IPS DF 19.7 (cell line): ENCODE measurements at regions not wholly inside any gene's neighbourhood (a gene's known extent, or its start where the extent isn't known, plus 50 kb on each side); places are given as distances from the start of the nearest gene placed in this dataset.
"Not testable (repeated sequence)": the region's sequence is repeated elsewhere in the genome, so short reads cannot be mapped to it uniquely, and the experiment has no call there.

Source experiments
- DNase-seq: peaks from one replicate; pipeline ENCODE4 v3.0.0-alpha.2; 2013; ENCODE audit warnings: low read depth, low spot score

DNA sequence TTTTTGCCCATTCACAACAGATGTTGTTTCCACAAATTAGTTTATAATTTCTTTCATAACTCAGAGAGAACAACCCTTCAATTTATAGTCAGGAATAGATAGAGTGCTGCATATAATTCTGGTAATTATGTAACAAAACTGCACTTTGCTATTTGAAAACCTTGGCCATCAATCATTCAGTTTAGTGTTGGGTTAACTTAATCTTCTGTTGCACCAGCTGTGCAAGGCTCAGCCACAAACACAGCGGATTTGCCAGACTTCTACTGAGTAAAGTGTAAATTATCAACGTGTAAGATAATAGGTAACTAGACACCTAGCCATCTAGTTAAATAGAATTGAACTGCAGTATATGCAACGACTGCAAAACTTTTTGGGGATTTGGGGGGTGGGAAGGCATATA lies 1064.3 kb upstream of the EPHA6 start:
- DNase-seq = no peak

DNA sequence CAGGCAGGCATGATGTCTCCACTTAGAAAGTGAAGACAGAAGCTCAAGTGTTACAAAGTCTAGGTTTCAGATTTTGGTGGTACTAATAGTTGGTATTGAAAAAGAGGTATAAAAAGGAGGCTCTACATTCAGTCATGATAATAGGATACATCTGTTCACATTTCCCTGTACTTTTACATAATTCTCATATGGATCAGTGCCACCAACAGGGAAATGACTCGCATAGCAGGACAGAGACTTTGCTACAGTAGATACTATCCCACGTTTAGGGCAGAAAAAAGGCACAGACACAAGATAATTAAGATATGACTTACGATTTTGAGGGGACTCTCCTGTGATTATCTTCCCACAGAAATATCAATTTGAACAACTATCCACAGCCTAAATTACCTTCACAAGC lies 1062.9 kb upstream of the EPHA6 start:
- DNase-seq = no peak

DNA sequence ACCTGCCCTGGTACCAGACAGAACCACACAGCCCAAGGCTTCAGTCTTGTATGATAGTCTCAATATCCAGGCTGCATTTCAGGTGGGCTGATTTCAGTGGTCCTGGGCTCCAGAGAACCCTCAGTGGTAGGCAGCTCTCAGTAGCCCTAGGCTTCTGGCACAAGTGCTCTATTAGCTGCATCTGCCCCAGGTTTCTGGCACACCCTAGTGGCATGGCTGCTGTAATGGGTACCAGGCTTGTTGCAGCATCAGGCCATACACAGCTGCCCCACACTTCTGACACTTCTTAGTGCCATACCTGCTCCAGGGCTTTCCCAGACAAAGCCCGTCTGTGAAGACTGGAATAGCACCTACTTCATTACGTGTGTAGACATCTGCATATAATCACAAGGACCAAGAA lies 1062.2 kb upstream of the EPHA6 start:
- no peak for DNase-seq

DNA sequence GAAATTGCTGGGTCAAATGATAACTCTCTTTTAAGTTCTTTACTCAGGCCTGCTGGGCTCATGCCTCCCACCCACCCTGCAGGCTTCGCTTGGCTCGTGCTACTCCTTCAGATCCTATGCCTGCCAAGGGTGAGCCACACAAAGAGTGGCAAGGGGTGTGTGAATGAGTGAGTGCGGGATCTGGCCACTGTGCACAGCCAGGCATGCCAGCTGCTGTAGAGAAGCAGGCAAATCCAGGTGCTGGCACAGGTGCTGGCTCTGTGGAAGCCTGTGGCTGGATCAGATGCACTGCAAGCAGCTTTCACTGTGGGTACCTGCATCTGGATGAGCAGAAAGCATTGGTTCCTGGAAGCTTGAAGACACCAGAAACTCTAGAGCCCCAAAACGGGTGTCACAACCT lies 1055.7 kb upstream of the EPHA6 start:
- DNase-seq = no peak

DNA sequence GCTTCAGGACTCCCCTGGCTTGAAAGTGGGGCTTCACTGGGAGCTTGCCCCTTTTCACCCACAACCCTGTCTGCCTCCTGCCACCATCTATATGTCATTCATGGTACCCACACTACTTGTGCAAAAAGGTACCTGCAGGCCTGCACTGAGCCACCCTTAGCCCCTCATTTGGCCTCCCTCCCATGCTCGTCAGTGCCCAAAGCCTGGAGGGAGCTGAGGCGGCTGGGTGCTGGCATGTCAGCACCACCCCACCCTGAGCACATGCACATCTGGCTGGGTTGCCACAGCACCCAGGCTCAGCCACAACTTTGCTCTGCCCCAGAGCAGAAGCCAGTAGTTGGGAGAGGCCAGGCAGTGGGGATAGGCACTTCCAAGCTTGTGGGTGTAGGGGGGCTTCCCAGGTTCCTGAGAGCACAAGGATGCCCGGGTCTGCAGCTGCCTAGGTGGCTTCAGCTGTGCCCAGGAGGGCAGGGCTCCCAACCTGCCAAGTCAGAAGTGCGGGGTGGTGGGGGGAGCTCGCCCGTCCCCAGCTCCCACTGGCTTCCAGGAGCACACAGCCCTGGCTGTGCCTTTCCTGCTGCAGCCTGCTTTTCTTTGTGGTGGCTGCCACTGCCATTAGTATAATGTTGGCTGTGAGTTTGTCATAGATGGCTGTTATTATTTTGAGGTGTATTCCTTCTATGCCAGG lies 1054.6 kb upstream of the EPHA6 start:
- no peak for DNase-seq

DNA sequence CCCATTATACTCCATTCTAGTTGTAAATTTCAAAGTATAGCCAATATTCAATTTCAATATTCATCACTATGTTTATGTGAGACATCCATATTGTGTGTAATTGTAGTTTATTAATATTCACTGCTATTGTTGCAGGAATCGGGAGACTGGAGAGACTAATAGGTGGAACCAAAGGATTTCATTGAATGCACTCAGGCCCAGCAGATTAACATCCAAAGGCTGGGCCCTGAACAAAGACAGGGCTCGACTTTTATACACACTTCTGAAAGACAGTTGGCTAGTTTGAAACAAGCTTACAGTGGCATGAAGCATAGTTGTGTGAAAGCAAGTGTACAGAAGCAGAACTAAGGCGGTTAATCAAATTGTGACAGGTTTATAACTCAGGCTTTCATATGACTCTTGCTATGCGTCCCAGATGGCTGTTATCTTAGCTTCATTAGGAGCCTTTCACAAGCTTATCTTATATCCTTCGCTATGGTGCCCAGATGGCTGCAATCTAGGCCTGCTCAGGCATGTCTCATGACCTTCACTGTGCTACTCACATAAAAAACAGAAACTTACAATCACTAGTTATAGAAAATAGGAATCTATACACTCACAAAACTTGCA lies 1038.8 kb upstream of the EPHA6 start:
- no peak for DNase-seq

DNA sequence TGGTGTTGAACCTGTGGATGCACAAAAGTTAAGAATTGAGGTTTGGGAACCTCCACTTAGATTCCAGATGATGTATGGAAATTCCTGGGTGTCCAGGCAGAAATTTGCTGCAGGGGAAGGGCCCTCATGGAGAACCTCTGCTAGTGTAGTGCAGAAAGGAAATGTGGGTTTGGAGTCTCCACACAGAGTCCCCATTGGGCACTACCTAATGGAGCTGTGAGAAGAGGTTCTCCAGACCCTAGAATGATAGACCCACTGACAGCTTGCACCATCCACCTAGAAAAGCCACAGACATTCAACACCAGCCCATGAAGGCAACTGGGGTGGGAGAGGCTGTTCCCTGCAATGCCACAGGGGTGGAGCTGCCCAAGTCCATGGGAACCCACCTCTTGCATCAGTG lies 1032.8 kb upstream of the EPHA6 start:
- DNase-seq = no peak

DNA sequence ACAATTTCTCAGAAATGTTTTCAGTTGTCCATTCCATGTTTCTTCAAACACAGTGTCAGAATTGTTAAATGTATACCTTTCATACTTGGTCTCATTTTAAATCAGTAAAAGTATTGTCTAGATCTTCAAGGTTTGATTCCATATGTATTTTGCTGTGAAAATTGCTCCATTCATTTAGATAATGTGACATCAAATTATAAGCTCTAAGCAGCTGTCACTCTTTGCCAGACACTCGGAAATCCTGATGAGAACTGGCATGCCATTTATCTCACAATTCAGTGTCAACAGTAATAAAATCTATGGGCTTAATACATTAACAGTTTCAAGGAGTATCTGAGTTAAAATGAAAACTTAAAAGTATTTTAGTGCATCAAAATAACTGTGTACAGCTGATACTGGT lies 1025.3 kb upstream of the EPHA6 start:
- no peak for DNase-seq

DNA sequence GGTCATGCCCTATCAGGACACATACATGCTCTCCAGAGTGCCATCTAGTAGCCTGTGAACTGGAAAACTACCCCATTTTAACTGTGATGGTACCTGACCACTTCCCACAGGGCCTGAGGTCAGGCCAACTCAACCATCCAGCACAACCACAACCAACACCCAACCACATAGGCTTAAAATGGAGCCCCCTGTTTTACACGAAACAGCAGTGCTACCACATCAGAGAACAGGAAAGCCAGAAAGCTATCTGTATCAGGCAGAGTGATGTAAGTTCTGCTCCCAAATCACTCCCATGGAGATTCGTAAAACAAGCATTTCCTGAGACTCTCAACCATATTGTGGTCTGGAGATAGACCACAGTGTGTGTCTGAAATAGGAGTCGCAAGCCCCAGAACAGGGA lies 1017.3 kb upstream of the EPHA6 start:
- no peak for DNase-seq

DNA sequence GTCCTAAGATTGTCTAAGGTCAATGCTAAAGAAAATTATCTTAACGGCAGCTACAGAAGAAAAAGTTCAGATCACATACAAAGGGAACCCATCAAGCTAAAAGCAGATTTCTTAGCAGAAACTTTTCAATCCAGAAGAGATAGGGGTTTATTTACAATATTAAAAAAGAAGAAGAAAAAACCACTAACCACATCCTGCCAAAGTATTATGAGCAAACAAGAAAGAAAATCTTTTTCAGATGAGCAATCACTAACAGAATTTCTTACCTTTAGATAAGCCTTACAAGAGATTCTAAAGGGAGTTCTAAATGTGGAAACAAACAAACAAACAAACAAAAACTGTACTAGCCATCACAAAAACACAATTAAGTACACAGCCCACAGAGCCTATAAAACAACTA lies 1015.8 kb upstream of the EPHA6 start:
- DNase-seq = no peak

DNA sequence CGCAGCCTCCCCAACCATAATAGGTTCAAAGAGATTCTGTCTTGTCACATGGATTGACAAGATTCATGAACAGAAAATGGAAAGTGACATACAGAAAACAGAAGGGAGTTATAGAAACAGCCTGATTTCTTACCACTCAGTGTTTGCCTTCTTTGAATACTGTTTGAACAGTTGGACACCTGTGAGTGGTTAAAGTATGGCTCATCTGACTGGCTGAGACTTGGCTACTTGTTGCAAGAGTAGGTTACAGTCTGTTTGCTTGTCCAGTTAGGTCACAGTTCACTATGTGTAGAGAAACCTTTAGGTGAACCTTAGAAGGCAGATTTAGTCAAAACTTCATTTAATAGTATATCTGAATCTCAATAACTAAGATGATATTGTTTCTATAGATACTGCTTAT lies 1003.9 kb upstream of the EPHA6 start:
- no peak for DNase-seq

DNA sequence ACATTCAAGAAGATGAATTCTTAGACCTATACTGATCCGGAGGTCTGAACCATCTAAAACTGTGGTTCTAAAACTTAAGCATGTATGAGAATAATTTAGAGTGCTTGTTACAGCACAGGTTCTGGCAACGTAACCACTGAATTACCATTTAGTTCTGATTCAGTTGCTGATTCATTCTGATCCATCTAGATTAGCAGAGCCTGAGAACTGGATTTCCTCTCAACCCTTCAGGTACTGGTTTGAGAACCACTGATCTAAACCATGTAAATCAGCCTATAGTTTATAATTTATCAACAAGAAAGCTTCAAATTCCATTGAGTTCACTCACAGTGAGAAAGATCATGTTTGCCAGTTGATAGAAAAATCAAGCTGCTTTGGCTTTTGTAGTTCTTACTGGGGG lies 1001.1 kb upstream of the EPHA6 start:
- DNase-seq = no peak

DNA sequence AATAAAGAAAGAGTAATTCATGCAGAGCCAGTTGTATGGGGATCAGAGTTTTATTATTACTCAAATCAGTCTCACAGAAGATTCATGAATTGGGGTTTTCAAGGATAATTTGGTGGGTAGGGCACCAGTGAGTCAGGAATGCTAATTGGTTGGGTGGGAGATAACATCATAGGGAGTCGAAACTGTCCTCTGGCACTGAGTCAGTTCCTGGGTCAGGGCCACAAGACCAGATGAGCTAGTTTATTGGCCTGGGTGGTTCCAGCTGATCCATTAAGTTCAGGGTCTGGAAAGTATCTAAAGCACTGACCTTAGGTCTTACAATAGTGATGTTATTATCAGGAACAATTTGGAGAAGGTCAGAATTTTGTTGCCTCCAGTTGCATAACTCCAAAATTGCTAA lies 998.6 kb upstream of the EPHA6 start:
- no peak for DNase-seq

DNA sequence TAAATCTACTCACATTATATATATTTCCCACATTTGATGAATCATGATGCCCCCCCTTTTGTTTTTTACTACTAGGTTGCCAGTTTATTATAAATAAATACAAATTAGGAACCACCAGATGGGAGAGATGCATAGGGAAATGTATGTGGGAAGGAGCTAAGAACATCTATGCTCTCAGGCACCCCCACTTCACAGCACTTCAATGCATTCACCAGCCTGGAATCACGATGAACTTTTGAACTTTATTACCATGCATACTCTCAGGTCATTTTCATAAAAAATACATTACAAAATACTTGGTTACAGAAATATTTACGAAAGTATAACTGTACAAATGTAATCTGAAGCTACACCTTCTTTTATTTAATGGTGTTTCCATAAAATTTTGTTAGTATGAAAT lies 988.0 kb upstream of the EPHA6 start:
- no peak for DNase-seq

DNA sequence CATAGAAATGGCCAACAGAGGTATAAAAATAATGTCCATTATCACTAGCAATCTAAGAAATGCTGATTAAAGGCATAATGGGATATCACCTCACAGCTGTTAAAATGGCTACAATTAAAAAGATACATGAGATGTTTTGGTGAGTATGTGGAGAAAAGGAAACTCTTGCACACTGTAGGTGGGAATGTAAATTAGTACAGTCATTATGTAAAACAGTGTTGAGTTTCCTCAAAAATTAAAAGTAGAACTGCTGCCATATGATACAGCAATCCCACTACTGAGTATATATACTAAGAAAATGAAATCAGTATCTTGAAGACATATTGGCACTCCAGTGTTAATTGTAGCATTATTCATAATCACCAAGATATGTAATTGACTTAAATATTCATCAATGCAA lies 982.2 kb upstream of the EPHA6 start:
- no peak for DNase-seq

DNA sequence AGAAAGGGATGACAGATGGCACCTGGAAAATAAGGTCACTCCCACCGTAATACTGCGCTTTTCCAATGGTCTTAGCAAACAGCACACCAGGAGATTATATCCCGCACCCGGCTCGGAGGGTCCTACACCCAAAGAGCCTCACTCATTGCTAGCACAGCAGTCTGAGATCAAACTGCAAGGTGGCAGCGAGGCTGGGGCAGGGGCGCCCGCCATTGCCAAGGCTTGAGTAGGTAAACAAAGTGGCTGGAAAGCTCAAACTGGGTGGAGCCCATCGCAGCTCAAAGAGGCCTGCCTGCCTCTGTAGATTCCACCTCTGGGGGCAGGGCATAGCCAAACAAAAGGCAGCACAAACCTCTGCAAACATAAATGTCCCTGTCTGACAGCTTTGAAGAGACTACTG lies 953.8 kb upstream of the EPHA6 start:
- DNase-seq = not testable (repeated sequence)

DNA sequence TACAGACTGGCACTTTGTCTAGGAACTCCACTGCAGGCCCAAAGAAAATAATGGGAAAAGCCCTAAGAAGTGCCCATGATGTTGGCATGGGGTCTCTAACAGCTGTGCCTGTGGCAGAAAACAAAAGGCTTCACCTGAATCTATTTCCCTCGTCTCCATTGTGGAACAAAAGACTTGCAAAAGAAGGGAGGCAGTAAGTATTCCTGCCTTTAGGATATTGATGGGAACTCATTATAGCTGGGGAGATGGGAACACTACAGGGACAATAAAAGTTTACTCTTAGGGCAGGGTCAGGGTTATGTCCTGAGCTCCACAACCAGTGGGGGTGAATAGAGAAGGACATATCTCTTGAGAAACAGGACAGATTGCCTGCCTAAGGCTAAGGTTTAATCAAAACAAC lies 930.6 kb upstream of the EPHA6 start:
- peak; percentile 23 for DNase-seq

DNA sequence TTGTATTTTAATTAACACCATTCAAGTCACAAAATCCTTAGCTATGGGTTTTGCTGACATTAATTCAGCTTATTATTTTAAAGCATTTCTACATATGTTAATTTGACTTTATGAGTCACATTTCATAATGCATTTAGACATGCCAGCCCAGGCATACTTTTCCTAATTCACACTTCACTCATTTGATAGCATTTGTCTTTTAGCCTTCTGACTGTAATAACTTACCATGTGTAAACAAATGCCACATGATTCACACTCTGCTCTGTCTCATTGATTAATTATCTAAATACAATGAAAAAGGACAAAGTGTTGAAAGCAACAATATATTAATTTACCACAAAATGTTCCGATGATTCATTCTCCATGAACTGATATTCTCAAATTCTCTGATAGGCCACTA lies 927.8 kb upstream of the EPHA6 start:
- no peak for DNase-seq

DNA sequence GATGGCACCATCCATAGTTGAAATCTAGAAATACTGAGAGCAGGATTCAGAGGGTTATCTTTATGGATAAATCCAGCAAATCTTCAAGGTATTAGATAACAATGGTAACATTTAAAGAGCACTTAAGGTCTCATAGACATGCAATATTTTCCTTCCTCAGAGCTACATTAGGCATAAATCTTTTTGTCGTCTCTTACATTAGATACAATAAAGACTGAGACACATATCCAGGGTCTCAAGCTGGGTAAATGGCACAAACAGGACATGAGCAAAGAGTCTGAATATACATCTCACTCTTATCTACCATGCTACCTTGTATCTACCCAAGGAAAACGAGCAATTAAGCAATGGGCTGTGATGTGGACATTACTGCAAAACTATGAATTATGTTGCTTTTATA lies 927.3 kb upstream of the EPHA6 start:
- DNase-seq = no peak

DNA sequence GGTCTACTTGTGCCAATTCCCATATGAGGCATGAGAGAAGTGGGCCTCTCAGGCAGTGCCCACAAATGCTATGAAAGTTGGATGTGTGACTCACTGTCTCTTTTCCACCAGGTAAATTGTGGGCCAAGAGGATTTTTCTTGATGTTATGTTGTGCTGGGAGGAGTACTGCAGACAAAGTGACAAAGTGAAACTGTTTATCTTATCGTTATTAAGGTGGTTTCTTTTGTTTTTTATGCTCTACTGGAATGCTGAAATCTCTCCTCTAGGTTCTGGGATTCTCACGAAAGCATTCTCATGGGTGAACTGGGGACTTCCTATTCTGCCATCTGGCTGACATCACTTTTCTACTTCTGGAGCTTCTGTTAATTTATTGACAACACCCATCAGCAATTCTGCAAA lies 919.6 kb upstream of the EPHA6 start:
- DNase-seq = no peak

DNA sequence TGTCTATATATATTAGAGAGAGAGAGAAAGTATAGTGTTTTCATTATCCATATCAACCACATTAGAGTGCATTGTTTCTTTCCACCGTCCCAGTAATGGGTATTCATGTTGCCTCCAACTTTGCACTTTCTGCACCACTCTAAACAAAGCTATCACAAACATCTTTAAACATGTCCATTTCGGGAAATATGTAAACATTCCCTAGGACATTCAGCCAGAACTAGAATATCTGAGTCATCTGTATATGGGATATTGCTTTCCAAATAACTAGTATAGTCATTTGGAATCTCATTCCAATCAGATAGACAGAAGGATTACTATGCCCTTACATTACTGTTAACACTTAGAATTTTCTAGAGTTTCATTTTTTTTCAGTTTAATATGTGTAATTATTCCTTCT lies 914.9 kb upstream of the EPHA6 start:
- no peak for DNase-seq

DNA sequence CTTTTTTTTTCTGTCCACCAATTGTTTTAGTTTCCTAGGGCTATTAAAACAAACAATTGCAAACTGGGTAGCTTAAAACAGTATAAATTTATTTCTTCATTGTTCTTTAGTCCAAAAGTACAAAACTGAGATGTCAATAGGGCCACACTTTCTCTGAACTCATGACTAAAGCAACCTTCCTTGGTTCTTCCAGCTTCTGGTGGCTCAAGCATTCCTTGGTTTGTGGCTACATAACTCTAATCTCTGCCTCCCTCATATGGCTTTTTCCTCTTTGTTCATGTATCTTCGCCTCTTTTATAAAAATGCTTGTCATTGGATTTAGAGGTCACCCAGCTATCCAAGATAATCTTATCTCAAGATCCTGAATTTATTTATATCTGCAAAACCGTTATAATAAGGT lies 914.5 kb upstream of the EPHA6 start:
- no peak for DNase-seq

DNA sequence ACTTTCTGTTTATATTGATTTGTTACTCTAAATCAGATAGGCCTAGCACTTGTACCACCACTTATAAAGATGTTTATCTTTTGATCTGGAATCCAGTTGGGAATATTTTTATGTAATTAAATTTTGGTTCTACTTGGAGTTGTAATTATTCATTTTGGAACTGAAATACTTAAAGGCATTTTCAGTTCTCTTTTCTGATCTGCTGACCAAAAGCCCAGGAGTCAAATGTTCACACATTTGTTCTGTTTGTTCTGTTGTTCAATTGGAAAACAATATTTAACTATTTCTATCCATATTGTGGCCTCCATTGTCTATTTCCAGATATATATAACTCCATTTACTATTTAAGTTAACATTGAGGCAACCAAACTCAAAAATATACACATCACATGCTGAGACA lies 912.4 kb upstream of the EPHA6 start:
- DNase-seq = no peak

DNA sequence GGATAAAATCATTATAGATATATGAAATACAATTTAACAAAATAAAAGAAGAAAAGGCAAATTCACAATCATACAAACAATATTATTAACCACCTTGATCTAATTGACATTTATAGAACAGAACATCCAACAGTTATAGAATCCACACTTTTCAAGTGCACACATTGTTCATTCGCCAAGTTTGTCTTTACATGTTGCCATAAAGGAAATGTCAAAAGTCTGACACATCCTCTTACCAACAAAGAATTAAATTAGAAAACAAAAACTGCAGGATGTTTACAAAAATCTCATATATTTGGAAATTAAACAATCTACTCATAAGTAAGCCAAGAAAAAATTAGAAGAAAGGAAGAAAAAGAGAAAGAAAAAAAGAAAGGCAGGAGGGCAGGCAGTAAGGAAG lies 909.2 kb upstream of the EPHA6 start:
- no peak for DNase-seq
